SK-N-SH (cell line): ENCODE measurements at regions not wholly inside any gene's neighbourhood (a gene's known extent, or its start where the extent isn't known, plus 50 kb on each side); places are given as distances from the start of the nearest gene placed in this dataset.

Experiments used
- CTCF ChIA-PET: fragments of 300-600, 350-600 bp; formaldehyde crosslinking; extraction: SDS; loops from one replicate; lab custom pipeline; 2021; lab: Yijun Ruan, JAX
- POLR2A ChIA-PET: fragments of 350-600 bp; sonication (Branson Sonifier 250); formaldehyde crosslinking; extraction: SDS; loops from one replicate; lab custom pipeline; 2020; ENCODE audit warnings: antibody characterized with exemption, inconsistent platforms; lab: Yijun Ruan, JAX
- DNase-seq: peaks from one replicate; pipeline ENCODE4 v3.0.0; 2012
- H2AFZ ChIP-seq: fragments of 200-600 bp; sonication (generic); 2 replicates; pipeline ENCODE4 v1.8.1; 2016; ENCODE audit warnings: antibody characterized with exemption, mild to moderate bottlenecking, low read depth
- H3F3A ChIP-seq: fragments of 200-600 bp; sonication (generic); replicated peaks from 2 replicates; pipeline ENCODE3; 2016; ENCODE audit warnings: antibody characterized with exemption, mild to moderate bottlenecking; ENCODE audit not compliant: insufficient read depth
- H3K27ac ChIP-seq, 2 experiments: fragments of 200-500 bp in 1 of 2; fragments of 200-600 bp in 1 of 2; sonication (Bioruptor generic) in 1 of 2; sonication (generic), shearing (Covaris generic) in 1 of 2; 2 replicates each; pipeline versions ENCODE4 v1.5.1 to v1.6.1; 2014 to 2016; ENCODE audit warnings: low read depth in 2 of 2, inconsistent platforms in 1 of 2, low read length in 1 of 2, mild to moderate bottlenecking in 1 of 2, mixed read lengths in 1 of 2
- H3K27me3 ChIP-seq: fragments of 200-600 bp; sonication (generic), shearing (Covaris generic); 2 replicates; pipeline ENCODE4 v1.6.1; 2016; ENCODE audit warnings: mixed run types; ENCODE audit not compliant: insufficient read depth
- H3K36me3 ChIP-seq, 2 experiments: fragments of 200-500 bp in 1 of 2; fragments of 200-600 bp in 1 of 2; sonication (Bioruptor generic) in 1 of 2; sonication (generic) in 1 of 2; replicated peaks in 1 of 2; 2 replicates each; pipeline versions ENCODE3 to v1.5.1; 2014 to 2016; ENCODE audit warnings: low read length in 1 of 2, mild to moderate bottlenecking in 1 of 2; ENCODE audit not compliant: insufficient read depth in 2 of 2, control insufficient read depth in 1 of 2
- H3K4me1 ChIP-seq, 2 experiments: fragments of 200-500 bp in 1 of 2; fragments of 200-600 bp in 1 of 2; sonication (Bioruptor generic) in 1 of 2; sonication (generic), shearing (Covaris generic) in 1 of 2; 2 replicates each; pipeline versions ENCODE4 v1.5.1 to v1.6.1; 2014 to 2016; ENCODE audit warnings: low read depth in 1 of 2, low read length in 1 of 2, mixed run types in 1 of 2; ENCODE audit not compliant: insufficient read depth in 2 of 2, control insufficient read depth in 1 of 2
- H3K4me2 ChIP-seq: fragments of 200-600 bp; sonication (generic), shearing (Covaris generic); 2 replicates; pipeline ENCODE4 v1.6.1; 2017; ENCODE audit warnings: mixed run types
- H3K4me3 ChIP-seq, 2 experiments: fragments of 200-500 bp in 1 of 2; fragments of 200-600 bp in 1 of 2; sonication (Bioruptor generic) in 1 of 2; sonication (generic), shearing (Covaris generic) in 1 of 2; 2 replicates each; pipeline versions ENCODE4 v1.5.1 to v1.8.1; 2014 to 2016; ENCODE audit warnings: low read depth in 2 of 2, inconsistent platforms in 1 of 2, low read length in 1 of 2, mild to moderate bottlenecking in 1 of 2, mixed read lengths in 1 of 2, moderate library complexity in 1 of 2
- H3K79me2 ChIP-seq: fragments of 200-600 bp; sonication (generic); 2 replicates; pipeline ENCODE4 v1.8.1; 2017; ENCODE audit warnings: mild to moderate bottlenecking; ENCODE audit not compliant: insufficient read depth
- H3K9ac ChIP-seq: fragments of 200-600 bp; sonication (generic); 2 replicates; pipeline ENCODE4 v1.6.1; 2017; ENCODE audit warnings: mixed run types
- H3K9me2 ChIP-seq: fragments of 200-600 bp; sonication (generic); 2 replicates; pipeline ENCODE4 v1.6.1; 2017; ENCODE audit warnings: mixed run types
- H3K9me3 ChIP-seq: fragments of 200-600 bp; sonication (generic); 2 replicates; pipeline ENCODE4 v1.6.1; 2017; ENCODE audit warnings: mixed run types, mild to moderate bottlenecking, moderate library complexity
- H4K20me1 ChIP-seq: fragments of 200-600 bp; sonication (generic); 2 replicates; pipeline ENCODE4 v1.6.1; 2017; ENCODE audit warnings: mild to moderate bottlenecking, mixed run types; ENCODE audit not compliant: insufficient read depth
- CHD2 ChIP-seq: fragments of 150-350 bp; IDR thresholded peaks from 2 replicates; pipeline ENCODE4 v1.6.1; 2018; ENCODE audit warnings: low read length; ENCODE audit not compliant: partially characterized antibody
- EZH2phosphoT487 ChIP-seq: fragments of 200-600 bp; sonication (generic); IDR thresholded peaks from 2 replicates; pipeline ENCODE4 v1.6.1; 2017; ENCODE audit warnings: low read depth, mixed run types, mild to moderate bottlenecking, antibody characterized with exemption, moderate library complexity, borderline replicate concordance
- FOXJ3 ChIP-seq: sonication (generic); formaldehyde crosslinking; IDR thresholded peaks from 2 replicates; pipeline ENCODE4 v1.5.1; 2020; ENCODE audit warnings: mild to moderate bottlenecking, missing genetic modification reagents
- FOXM1 ChIP-seq: IDR thresholded peaks from 2 replicates; pipeline ENCODE4 v1.4.0; 2012; ENCODE audit warnings: low read depth, mild to moderate bottlenecking
- GABPA ChIP-seq: IDR thresholded peaks from 2 replicates; pipeline ENCODE4 v1.4.0; 2012; ENCODE audit warnings: low read depth, mild to moderate bottlenecking
- GATA2 ChIP-seq: sonication (generic); formaldehyde crosslinking; IDR thresholded peaks from 2 replicates; pipeline ENCODE4 v1.5.0; 2020; ENCODE audit warnings: mild to moderate bottlenecking, missing genetic modification reagents
- JUND ChIP-seq: IDR thresholded peaks from 2 replicates; pipeline ENCODE4 v1.4.0; 2012
- MEF2A ChIP-seq: IDR thresholded peaks from 2 replicates; pipeline ENCODE4 v1.4.0; 2012; ENCODE audit warnings: low read depth, borderline replicate concordance
- MXI1 ChIP-seq: IDR thresholded peaks from 2 replicates; pipeline ENCODE4 v1.6.1; 2012; ENCODE audit warnings: mild to moderate bottlenecking, low read depth, low read length, improper control_type of control experiment
- NFIC ChIP-seq: IDR thresholded peaks from 2 replicates; pipeline ENCODE4 v1.4.0; 2012; ENCODE audit warnings: borderline replicate concordance
- NRF1 ChIP-seq: IDR thresholded peaks from 2 replicates; pipeline ENCODE4 v1.6.1; 2012; ENCODE audit warnings: low read depth, mild to moderate bottlenecking, low read length
- RCOR1 ChIP-seq: fragments of 150-350 bp; IDR thresholded peaks from 2 replicates; pipeline ENCODE4 v1.6.1; 2017; ENCODE audit warnings: antibody characterized with exemption, low read length
- RFX5 ChIP-seq: IDR thresholded peaks from 2 replicates; pipeline ENCODE4 v1.6.1; 2012; ENCODE audit warnings: mild to moderate bottlenecking, improper control_type of control experiment, low read length
- RXRA ChIP-seq: IDR thresholded peaks from 2 replicates; pipeline ENCODE4 v1.4.0; 2012; ENCODE audit warnings: low read depth, mild to moderate bottlenecking, borderline replicate concordance
- SIN3A ChIP-seq: IDR thresholded peaks from 2 replicates; pipeline ENCODE4 v1.6.1; 2012; ENCODE audit warnings: low read depth, mild to moderate bottlenecking, low read length, moderate library complexity, borderline replicate concordance
- TAF1 ChIP-seq: IDR thresholded peaks from 2 replicates; pipeline ENCODE4 v1.6.1; 2012; ENCODE audit warnings: low read depth, mild to moderate bottlenecking, low read length, moderate library complexity, borderline replicate concordance
- TCF12 ChIP-seq: IDR thresholded peaks from 2 replicates; pipeline ENCODE4 v1.4.0; 2012
- TEAD4 ChIP-seq: IDR thresholded peaks from 2 replicates; pipeline ENCODE4 v1.4.0; 2012; ENCODE audit warnings: mild to moderate bottlenecking, borderline replicate concordance; ENCODE audit not compliant: insufficient read depth
- YY1 ChIP-seq: IDR thresholded peaks from 2 replicates; pipeline ENCODE4 v1.4.0; 2012; ENCODE audit warnings: low read depth, mild to moderate bottlenecking
- whole genome bisulfite sequencing: methylation state at CpG from one replicate; pipeline ENCODE4 v1.1.6; 2017; ENCODE audit warnings: low lambda C conversion rate; 5-methylcytosine and 5-hydroxymethylcytosine counted together
- TF ChIP-seq, protein P1 (sequence below): IDR thresholded peaks from 2 replicates; pipeline ENCODE4 v1.4.0; 2012; ENCODE audit warnings: low read depth
- TF ChIP-seq, protein P2 (sequence below): IDR thresholded peaks from 2 replicates; pipeline ENCODE4 v1.4.0; 2012; ENCODE audit warnings: low read depth, borderline replicate concordance
- TF ChIP-seq, protein P3 (sequence below): fragments of 150-350 bp; IDR thresholded peaks from 2 replicates; pipeline ENCODE4 v1.6.1; 2017; ENCODE audit warnings: antibody characterized with exemption, low read length, low read depth, borderline replicate concordance
- TF ChIP-seq, protein P4 (sequence below): fragments of 200-600 bp; sonication (generic); IDR thresholded peaks from 2 replicates; pipeline ENCODE4 v1.6.1; 2017; ENCODE audit warnings: antibody characterized with exemption, mild to moderate bottlenecking, moderate library complexity
- TF ChIP-seq, protein P5 (sequence below): IDR thresholded peaks from 2 replicates; pipeline ENCODE4 v1.6.1; 2012; ENCODE audit warnings: mild to moderate bottlenecking, low read depth, low read length, moderate library complexity

DNA sequence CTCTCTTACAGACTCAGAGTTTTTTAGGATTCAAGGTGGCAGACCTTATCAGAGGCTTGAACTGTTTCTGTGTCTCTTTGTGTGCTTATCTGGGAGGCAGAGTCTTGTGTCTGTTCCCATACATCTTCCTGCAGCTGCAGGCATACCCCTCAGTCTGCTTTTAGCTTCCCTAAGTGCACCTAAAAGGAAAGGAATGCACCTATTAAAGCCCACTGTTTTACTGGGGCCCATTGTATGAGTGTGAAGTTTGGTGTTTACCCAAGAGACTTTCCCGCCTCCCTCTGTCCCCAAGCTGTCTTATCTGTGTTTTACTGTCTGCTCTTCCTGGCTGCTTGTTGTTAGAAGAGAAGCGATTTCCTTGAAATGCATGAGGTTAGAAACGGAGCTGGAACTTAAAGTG, 1757.3 kb upstream of the PIK3C3 start:
- no peak overlapping the region for H3K4me2 ChIP-seq
- WGBS = 50% methylated on average over 3 of the region's 3 CpGs
- TF ChIP-seq, protein P1, sequence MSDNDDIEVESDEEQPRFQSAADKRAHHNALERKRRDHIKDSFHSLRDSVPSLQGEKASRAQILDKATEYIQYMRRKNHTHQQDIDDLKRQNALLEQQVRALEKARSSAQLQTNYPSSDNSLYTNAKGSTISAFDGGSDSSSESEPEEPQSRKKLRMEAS = no peak
- TF ChIP-seq TEAD4 = no peak
- TF ChIP-seq YY1 = no peak
- TF ChIP-seq RCOR1 = no peak
- no peak for TF ChIP-seq RFX5
- TF ChIP-seq, protein P2, sequence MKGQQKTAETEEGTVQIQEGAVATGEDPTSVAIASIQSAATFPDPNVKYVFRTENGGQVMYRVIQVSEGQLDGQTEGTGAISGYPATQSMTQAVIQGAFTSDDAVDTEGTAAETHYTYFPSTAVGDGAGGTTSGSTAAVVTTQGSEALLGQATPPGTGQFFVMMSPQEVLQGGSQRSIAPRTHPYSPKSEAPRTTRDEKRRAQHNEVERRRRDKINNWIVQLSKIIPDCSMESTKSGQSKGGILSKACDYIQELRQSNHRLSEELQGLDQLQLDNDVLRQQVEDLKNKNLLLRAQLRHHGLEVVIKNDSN = no peak
- no peak for TF ChIP-seq FOXJ3
- TF ChIP-seq NFIC = no peak
- TF ChIP-seq TAF1 = no peak
- TF ChIP-seq NRF1 = no peak
- TF ChIP-seq MEF2A = no peak
- no peak for TF ChIP-seq MXI1
- no peak for TF ChIP-seq GATA2
- TF ChIP-seq GABPA = no peak
- no peaks in the 10 kb centered on the region for H3F3A ChIP-seq
- H4K20me1 ChIP-seq = no peaks in the 10 kb centered on the region
- H2AFZ ChIP-seq = no peak overlapping the region
- H3K79me2 ChIP-seq = no peaks in the 10 kb centered on the region
- no peak overlapping the region for H3K9ac ChIP-seq
- no peaks in the 10 kb centered on the region for H3K36me3 ChIP-seq
- no peaks in the 10 kb centered on the region for H3K9me3 ChIP-seq
- no peaks in the 10 kb centered on the region for H3K27me3 ChIP-seq
- no peaks in the 10 kb centered on the region for H3K4me1 ChIP-seq
- no peak overlapping the region for H3K27ac ChIP-seq
- ChIA-PET POLR2A (no interaction called here), CTCF (no interaction called here)
- H3K9me2 ChIP-seq = no peaks in the 10 kb centered on the region
- DNase-seq = no peak
- H3K4me3 ChIP-seq = no peak overlapping the region

DNA sequence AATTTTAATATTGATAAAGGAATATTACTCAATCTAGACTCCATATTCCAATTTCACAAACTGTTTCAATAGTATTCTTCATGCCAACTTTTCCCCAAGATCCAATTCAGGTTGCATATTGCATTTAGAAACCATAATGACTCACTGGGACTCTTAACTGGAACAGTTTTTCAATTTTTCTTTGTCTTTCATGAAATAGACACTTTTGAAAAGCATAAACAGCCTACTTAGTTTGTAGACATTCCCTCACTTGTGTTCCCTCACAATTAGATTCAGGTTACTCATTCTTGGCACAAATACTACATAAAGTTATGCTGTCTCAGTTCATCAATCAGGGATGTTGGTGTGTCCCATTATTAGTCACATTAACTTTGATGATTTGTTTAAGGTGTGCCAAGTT, 1768.4 kb upstream of the PIK3C3 start:
- no peak overlapping the region for H3K27ac ChIP-seq
- H2AFZ ChIP-seq = no peak overlapping the region
- H3K9me2 ChIP-seq = no peaks in the 10 kb centered on the region
- ChIA-PET POLR2A (no interaction called here), CTCF (no interaction called here)
- no peaks in the 10 kb centered on the region for H3K4me1 ChIP-seq
- no peaks in the 10 kb centered on the region for H3K36me3 ChIP-seq
- H3K4me3 ChIP-seq = no peak overlapping the region
- H3K27me3 ChIP-seq = no peaks in the 10 kb centered on the region
- H3K4me2 ChIP-seq = no peak overlapping the region
- DNase-seq = no peak
- no peak overlapping the region for H3K9ac ChIP-seq
- no peaks in the 10 kb centered on the region for H3F3A ChIP-seq
- H3K79me2 ChIP-seq = no peaks in the 10 kb centered on the region
- H3K9me3 ChIP-seq = no peaks in the 10 kb centered on the region; the same call in 1 of the 2 replicates
- H4K20me1 ChIP-seq = no peaks in the 10 kb centered on the region
- TF ChIP-seq, protein P3, sequence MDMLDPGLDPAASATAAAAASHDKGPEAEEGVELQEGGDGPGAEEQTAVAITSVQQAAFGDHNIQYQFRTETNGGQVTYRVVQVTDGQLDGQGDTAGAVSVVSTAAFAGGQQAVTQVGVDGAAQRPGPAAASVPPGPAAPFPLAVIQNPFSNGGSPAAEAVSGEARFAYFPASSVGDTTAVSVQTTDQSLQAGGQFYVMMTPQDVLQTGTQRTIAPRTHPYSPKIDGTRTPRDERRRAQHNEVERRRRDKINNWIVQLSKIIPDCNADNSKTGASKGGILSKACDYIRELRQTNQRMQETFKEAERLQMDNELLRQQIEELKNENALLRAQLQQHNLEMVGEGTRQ = no peak
- TF ChIP-seq, protein P4, sequence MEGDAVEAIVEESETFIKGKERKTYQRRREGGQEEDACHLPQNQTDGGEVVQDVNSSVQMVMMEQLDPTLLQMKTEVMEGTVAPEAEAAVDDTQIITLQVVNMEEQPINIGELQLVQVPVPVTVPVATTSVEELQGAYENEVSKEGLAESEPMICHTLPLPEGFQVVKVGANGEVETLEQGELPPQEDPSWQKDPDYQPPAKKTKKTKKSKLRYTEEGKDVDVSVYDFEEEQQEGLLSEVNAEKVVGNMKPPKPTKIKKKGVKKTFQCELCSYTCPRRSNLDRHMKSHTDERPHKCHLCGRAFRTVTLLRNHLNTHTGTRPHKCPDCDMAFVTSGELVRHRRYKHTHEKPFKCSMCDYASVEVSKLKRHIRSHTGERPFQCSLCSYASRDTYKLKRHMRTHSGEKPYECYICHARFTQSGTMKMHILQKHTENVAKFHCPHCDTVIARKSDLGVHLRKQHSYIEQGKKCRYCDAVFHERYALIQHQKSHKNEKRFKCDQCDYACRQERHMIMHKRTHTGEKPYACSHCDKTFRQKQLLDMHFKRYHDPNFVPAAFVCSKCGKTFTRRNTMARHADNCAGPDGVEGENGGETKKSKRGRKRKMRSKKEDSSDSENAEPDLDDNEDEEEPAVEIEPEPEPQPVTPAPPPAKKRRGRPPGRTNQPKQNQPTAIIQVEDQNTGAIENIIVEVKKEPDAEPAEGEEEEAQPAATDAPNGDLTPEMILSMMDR = no peak
- TF ChIP-seq, protein P5, sequence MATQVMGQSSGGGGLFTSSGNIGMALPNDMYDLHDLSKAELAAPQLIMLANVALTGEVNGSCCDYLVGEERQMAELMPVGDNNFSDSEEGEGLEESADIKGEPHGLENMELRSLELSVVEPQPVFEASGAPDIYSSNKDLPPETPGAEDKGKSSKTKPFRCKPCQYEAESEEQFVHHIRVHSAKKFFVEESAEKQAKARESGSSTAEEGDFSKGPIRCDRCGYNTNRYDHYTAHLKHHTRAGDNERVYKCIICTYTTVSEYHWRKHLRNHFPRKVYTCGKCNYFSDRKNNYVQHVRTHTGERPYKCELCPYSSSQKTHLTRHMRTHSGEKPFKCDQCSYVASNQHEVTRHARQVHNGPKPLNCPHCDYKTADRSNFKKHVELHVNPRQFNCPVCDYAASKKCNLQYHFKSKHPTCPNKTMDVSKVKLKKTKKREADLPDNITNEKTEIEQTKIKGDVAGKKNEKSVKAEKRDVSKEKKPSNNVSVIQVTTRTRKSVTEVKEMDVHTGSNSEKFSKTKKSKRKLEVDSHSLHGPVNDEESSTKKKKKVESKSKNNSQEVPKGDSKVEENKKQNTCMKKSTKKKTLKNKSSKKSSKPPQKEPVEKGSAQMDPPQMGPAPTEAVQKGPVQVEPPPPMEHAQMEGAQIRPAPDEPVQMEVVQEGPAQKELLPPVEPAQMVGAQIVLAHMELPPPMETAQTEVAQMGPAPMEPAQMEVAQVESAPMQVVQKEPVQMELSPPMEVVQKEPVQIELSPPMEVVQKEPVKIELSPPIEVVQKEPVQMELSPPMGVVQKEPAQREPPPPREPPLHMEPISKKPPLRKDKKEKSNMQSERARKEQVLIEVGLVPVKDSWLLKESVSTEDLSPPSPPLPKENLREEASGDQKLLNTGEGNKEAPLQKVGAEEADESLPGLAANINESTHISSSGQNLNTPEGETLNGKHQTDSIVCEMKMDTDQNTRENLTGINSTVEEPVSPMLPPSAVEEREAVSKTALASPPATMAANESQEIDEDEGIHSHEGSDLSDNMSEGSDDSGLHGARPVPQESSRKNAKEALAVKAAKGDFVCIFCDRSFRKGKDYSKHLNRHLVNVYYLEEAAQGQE = no peak
- no peak for TF ChIP-seq TEAD4
- no peak for TF ChIP-seq GATA2
- TF ChIP-seq JUND = no peak
- TF ChIP-seq YY1 = no peak
- no peak for TF ChIP-seq EZH2phosphoT487
- no peak for TF ChIP-seq FOXM1
- TF ChIP-seq RXRA = no peak
- no peak for TF ChIP-seq SIN3A
- TF ChIP-seq NRF1 = no peak
- no peak for TF ChIP-seq CHD2
- TF ChIP-seq TCF12 = no peak
